ENCODE measurements at regions not wholly inside any gene's neighbourhood (a gene's known extent, or its start where the extent isn't known, plus 50 kb on each side); places are given as distances from the start of the nearest gene placed in this dataset.

DNA sequence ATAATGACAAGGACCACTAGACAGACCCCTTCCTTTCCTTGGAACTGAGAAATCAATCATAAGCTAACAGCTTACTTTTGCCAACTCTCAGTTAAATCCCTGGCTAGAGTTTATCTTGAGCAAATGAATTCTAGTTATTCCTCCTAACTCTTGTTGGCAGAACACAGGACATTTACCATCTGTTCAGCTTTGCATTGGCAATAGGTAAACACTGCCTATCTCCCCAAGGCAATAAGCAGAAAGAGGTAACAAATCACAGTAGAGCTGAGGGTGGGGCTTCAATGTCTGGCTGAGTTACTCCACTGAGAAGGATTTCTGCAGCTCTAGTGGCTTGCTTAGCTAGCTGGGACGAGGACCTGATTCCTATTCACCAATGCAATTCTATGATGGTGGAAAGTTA lies 503.3 kb upstream of the GRIA1 start:
- TF ChIP-seq, protein P1, sequence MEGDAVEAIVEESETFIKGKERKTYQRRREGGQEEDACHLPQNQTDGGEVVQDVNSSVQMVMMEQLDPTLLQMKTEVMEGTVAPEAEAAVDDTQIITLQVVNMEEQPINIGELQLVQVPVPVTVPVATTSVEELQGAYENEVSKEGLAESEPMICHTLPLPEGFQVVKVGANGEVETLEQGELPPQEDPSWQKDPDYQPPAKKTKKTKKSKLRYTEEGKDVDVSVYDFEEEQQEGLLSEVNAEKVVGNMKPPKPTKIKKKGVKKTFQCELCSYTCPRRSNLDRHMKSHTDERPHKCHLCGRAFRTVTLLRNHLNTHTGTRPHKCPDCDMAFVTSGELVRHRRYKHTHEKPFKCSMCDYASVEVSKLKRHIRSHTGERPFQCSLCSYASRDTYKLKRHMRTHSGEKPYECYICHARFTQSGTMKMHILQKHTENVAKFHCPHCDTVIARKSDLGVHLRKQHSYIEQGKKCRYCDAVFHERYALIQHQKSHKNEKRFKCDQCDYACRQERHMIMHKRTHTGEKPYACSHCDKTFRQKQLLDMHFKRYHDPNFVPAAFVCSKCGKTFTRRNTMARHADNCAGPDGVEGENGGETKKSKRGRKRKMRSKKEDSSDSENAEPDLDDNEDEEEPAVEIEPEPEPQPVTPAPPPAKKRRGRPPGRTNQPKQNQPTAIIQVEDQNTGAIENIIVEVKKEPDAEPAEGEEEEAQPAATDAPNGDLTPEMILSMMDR (optimal IDR thresholded peaks at IDR 0.05 in 1 of 3, IDR thresholded peaks at IDR 0.05 in 1 of 3, conservative IDR thresholded peaks at IDR 0.05 in 1 of 3; ENCODE audit: extremely low read depth in 1 of 3, insufficient read depth in 2 of 3, low read length in 3 of 3): no peak
- no peak for TF ChIP-seq EZH2 (IDR thresholded peaks at IDR 0.05; ENCODE audit: low read length)
